ENCODE measurements at regions not wholly inside any gene's neighbourhood (a gene's known extent, or its start where the extent isn't known, plus 50 kb on each side); places are given as distances from the start of the nearest gene placed in this dataset.

- Histone ChIP-seq H4K91ac (ENCODE audit: insufficient read depth, low read depth, low read length) (no peak overlapping the region), H3K4me1 (ENCODE audit: control insufficient read depth, insufficient read depth, low read length) (no peaks in the 10 kb centered on the region), H4K20me1 (ENCODE audit: insufficient read depth, low read length) (no peaks in the 10 kb centered on the region), H2AK5ac (ENCODE audit: low read depth, low read length) (no peak overlapping the region), H2BK120ac (ENCODE audit: low read depth, low read length) (no peak overlapping the region), H4K8ac (ENCODE audit: low read depth in 2 of 2, low read length in 2 of 2) (no peak overlapping the region), H3K36me3 (ENCODE audit: control insufficient read depth, insufficient read depth, low read length) (no peaks in the 10 kb centered on the region), H4K5ac (ENCODE audit: low read depth, low read length) (no peak overlapping the region), H3K9me3 (ENCODE audit: control insufficient read depth, insufficient read depth, low read length) (no peaks in the 10 kb centered on the region), H3K27me3 (ENCODE audit: control insufficient read depth, insufficient read depth, low read length) (peaks cover 3% of the 10 kb centered on the region; the same call in 1 of the 2 replicates), H3K79me1 (ENCODE audit: low read depth in 1 of 2, low read length in 2 of 2) (no peaks in the 10 kb centered on the region), H3K9me1 (ENCODE audit: insufficient read depth, low read length) (no peaks in the 10 kb centered on the region), H3K23ac (ENCODE audit: low read depth, low read length) (no peak overlapping the region), H3K9ac (ENCODE audit: low read depth, low read length) (no peak overlapping the region), H3K56ac (ENCODE audit: extremely low read depth, insufficient read depth, low read length) (no peak overlapping the region), H2BK15ac (ENCODE audit: low read depth, low read length) (no peak overlapping the region), H3K4ac (ENCODE audit: low read depth, low read length) (no peak overlapping the region), H3K14ac (replicated peaks; ENCODE audit: low read depth, low read length) (no peak overlapping the region), H2BK20ac (ENCODE audit: low read depth, low read length) (no peak overlapping the region), H2BK5ac (ENCODE audit: low read depth, low read length, poor library complexity, severe bottlenecking) (no peak overlapping the region), H3K4me2 (ENCODE audit: low read depth, low read length) (no peak overlapping the region), H2AFZ (replicated peaks; ENCODE audit: low read length, poor library complexity) (no peak overlapping the region), H2AK9ac (replicated peaks; ENCODE audit: low read depth, low read length, poor library complexity) (no peak overlapping the region), H3K18ac (ENCODE audit: low read depth, low read length) (no peak overlapping the region), H3K4me3 (ENCODE audit: insufficient read depth, low read depth, low read length) (no peak overlapping the region), H3K27ac (ENCODE audit: insufficient read depth, low read length) (no peak overlapping the region)
- WGBS, 2 experiments (ENCODE audit: extremely low coverage in 2 of 2, insufficient read length in 1 of 2): no CpG with 5 or more reads among the region's 4 CpGs
- POLR2A ChIA-PET (ENCODE audit: unreplicated experiment): no interaction called here
- TF ChIP-seq, protein P1, sequence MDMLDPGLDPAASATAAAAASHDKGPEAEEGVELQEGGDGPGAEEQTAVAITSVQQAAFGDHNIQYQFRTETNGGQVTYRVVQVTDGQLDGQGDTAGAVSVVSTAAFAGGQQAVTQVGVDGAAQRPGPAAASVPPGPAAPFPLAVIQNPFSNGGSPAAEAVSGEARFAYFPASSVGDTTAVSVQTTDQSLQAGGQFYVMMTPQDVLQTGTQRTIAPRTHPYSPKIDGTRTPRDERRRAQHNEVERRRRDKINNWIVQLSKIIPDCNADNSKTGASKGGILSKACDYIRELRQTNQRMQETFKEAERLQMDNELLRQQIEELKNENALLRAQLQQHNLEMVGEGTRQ (IDR thresholded peaks at IDR 0.05; ENCODE audit: low read depth, low read length): no peak
- no peak for TF ChIP-seq CTCF (conservative IDR thresholded peaks at IDR 0.05; ENCODE audit: low read depth, low read length)
- TF ChIP-seq MAZ (IDR thresholded peaks at IDR 0.05; ENCODE audit: borderline replicate concordance, low read depth, low read length): no peak
- CTCF ChIA-PET: no interaction called here
- dilution Hi-C loops (cut with HindIII; ENCODE audit: low sequenced_read_pairs, unreplicated experiment) (no loop called here), in situ Hi-C loops (cut with MboI; ENCODE audit: low sequenced_read_pairs) (no loop called here), intact Hi-C loops (cut with micrococcal nuclease) (no loop called here)
- DNase-seq: no peak
- ATAC-seq (ENCODE audit: low read depth): no peak
- no TSS peak for BruUV-seq (replicated peaks)
These were observed 297.8 kb downstream of the ZNF674 start for GRCh38 chrX:46247456-46247855.

Data from IMR-90 (cell line).